BE2C (cell line): ENCODE measurements at regions not wholly inside any gene's neighbourhood (a gene's known extent, or its start where the extent isn't known, plus 50 kb on each side); places are given as distances from the start of the nearest gene placed in this dataset.

ENCODE experiments used
- DNase-seq: peaks from one replicate; pipeline ENCODE4 v3.0.0-alpha.2; 2020
- H3K27me3 ChIP-seq: fragments of 250-450 bp; sonication (Bioruptor Pico); 2 replicates; pipeline ENCODE4 v1.5.1; 2020; ENCODE audit warnings: mild to moderate bottlenecking
- H3K36me3 ChIP-seq: fragments of 250-450 bp; sonication (Bioruptor Pico); 2 replicates; pipeline ENCODE4 v1.5.1; 2020; ENCODE audit warnings: mild to moderate bottlenecking
- H3K4me1 ChIP-seq: fragments of 250-450 bp; sonication (Bioruptor Pico); 2 replicates; pipeline ENCODE4 v1.5.1; 2020
- H3K4me3 ChIP-seq: 2 replicates; pipeline ENCODE4 v1.5.1; 2011; ENCODE audit warnings: low read depth, low read length
- H3K9me3 ChIP-seq: fragments of 250-450 bp; sonication (Bioruptor Pico); 2 replicates; pipeline ENCODE4 v1.5.1; 2020
- CTCF ChIP-seq: IDR thresholded peaks from 2 replicates; pipeline ENCODE4 v1.5.1; 2012; ENCODE audit warnings: mild to moderate bottlenecking, low read depth, low read length

DNA sequence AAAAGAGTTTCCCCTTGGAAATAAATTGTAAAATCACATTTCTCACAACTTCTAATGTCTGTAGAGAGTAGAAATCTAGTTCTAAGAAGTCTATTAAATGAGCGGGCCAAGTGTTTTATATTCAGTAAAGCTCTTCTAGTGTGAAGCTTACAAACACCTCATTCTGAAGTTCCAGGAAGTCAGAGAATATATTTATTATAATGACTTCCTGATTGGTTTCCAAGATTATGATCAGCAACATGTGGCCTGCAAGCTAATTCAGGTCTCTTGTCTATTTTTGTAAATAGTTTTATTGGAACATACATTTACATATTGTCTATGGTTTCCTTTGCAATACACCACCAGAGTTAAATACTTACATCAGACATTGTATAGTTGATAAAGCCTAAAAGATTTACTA is 603.9 kb downstream of the AMY1C start:
- no peak for DNase-seq
- no peaks in the 10 kb centered on the region for H3K27me3 ChIP-seq
- no peak overlapping the region for H3K4me3 ChIP-seq
- H3K36me3 ChIP-seq, result no peaks in the 10 kb centered on the region
- peaks cover 6% of the 10 kb centered on the region; the same call in 1 of the 2 replicates for H3K4me1 ChIP-seq
- H3K9me3 ChIP-seq, result no peaks in the 10 kb centered on the region
- no peak for TF ChIP-seq CTCF

GRCh38 chr1:104358086-104358485 is 608.4 kb downstream of the AMY1C start:
- no peak for DNase-seq
- H3K27me3 ChIP-seq, result no peaks in the 10 kb centered on the region
- no peak overlapping the region for H3K4me3 ChIP-seq
- H3K9me3 ChIP-seq, result no peaks in the 10 kb centered on the region
- H3K36me3 ChIP-seq, result no peaks in the 10 kb centered on the region
- peaks cover 6% of the 10 kb centered on the region; the same call in 1 of the 2 replicates for H3K4me1 ChIP-seq
- no peak for TF ChIP-seq CTCF

DNA sequence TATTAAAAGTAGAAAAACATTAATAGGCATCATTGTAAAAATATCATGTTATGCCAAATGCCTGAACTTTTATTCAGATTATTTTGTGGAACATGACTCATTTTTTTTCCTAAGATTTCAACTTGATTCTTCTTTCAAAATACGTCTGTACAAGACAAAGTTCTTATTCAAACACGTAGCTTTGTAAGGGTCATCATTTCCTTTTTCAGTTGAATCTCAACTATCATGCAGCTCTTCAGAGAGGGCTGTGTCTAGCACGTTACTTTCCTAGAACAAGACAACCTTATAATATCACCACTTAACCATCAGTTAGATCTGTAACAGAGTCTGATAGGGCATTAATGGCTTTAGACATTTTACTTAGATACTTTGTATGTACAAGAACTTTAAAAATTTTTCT is 608.9 kb downstream of the AMY1C start:
- Histone ChIP-seq H3K27me3 (no peaks in the 10 kb centered on the region), H3K4me3 (no peak overlapping the region), H3K9me3 (no peaks in the 10 kb centered on the region), H3K4me1 (peaks cover 6% of the 10 kb centered on the region; the same call in 1 of the 2 replicates), H3K36me3 (no peaks in the 10 kb centered on the region)
- TF ChIP-seq CTCF, result no peak
- no peak for DNase-seq

DNA sequence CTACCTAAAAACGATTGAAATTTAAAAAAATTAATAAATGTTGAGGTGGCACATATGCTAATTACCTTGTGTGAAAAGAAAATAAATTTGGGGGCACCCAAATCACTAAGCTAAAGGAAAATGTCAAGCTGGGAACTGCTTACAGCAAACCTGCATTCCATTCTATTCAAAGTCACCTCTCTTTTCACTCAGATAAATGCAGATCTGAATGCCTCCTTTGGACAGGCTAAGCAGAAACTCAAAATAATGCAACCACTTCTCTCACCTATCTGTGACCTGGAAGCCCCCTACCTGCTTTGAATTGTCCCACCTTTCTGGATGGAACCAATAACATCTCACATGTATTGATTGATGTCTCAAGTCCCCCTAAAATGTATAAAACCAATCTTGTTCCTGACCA is 628.7 kb downstream of the AMY1C start:
- H3K4me1 ChIP-seq, result no peaks in the 10 kb centered on the region
- no peak overlapping the region for H3K4me3 ChIP-seq
- no peak for TF ChIP-seq CTCF
- no peak for DNase-seq
- H3K9me3 ChIP-seq, result no peaks in the 10 kb centered on the region
- no peaks in the 10 kb centered on the region for H3K36me3 ChIP-seq
- no peaks in the 10 kb centered on the region for H3K27me3 ChIP-seq

GRCh38 chr1:104380003-104380402 is 630.3 kb downstream of the AMY1C start:
- no peak for DNase-seq
- no peak for TF ChIP-seq CTCF
- no peaks in the 10 kb centered on the region for H3K9me3 ChIP-seq

GRCh38 chr1:104387716-104388508 is 638.2 kb downstream of the AMY1C start:
- H3K4me3 ChIP-seq, result no peak overlapping the region
- no peaks in the 10 kb centered on the region for H3K9me3 ChIP-seq
- no peaks in the 10 kb centered on the region for H3K36me3 ChIP-seq
- H3K27me3 ChIP-seq, result no peaks in the 10 kb centered on the region
- no peak for TF ChIP-seq CTCF
- DNase-seq, result no peak
- no peaks in the 10 kb centered on the region for H3K4me1 ChIP-seq

More at GRCh38 chr1:104380003-104380402, 630.3 kb downstream of the AMY1C start:
- H3K36me3 ChIP-seq, result no peaks in the 10 kb centered on the region
- H3K4me1 ChIP-seq, result no peaks in the 10 kb centered on the region
- H3K4me3 ChIP-seq, result no peak overlapping the region
- H3K27me3 ChIP-seq, result no peaks in the 10 kb centered on the region
